Endothelial cell (in vitro differentiated cells): ENCODE measurements at regions not wholly inside any gene's neighbourhood (a gene's known extent, or its start where the extent isn't known, plus 50 kb on each side); places are given as distances from the start of the nearest gene placed in this dataset.
A peak's percentile ranks its signal among the peaks of the same experiment; 100 is the strongest.

ENCODE experiments used
- DNase-seq: peaks from one replicate; pipeline ENCODE4 v3.0.0; 2021; ENCODE audit warnings: low spot score
- H3K27ac Mint-ChIP-seq: one replicate; pipeline ENCODE4 v1.8.0; 2021; ENCODE audit warnings: mixed read lengths, inconsistent platforms; ENCODE audit not compliant: unreplicated experiment
- H3K27me3 Mint-ChIP-seq: one replicate; pipeline ENCODE4 v1.8.0; 2021; ENCODE audit warnings: mild to moderate bottlenecking, moderate library complexity, mixed read lengths, inconsistent platforms; ENCODE audit not compliant: unreplicated experiment
- H3K36me3 Mint-ChIP-seq: one replicate; pipeline ENCODE4 v1.8.0; 2021; ENCODE audit warnings: mild to moderate bottlenecking, low read depth, mixed read lengths, inconsistent platforms; ENCODE audit not compliant: unreplicated experiment
- H3K4me1 Mint-ChIP-seq: one replicate; pipeline ENCODE4 v1.8.0; 2021; ENCODE audit warnings: mild to moderate bottlenecking, mixed read lengths, inconsistent platforms; ENCODE audit not compliant: unreplicated experiment
- H3K4me3 Mint-ChIP-seq: one replicate; pipeline ENCODE4 v1.8.0; 2021; ENCODE audit warnings: mild to moderate bottlenecking, mixed read lengths, inconsistent platforms; ENCODE audit not compliant: unreplicated experiment
- H3K9me3 Mint-ChIP-seq: one replicate; pipeline ENCODE4 v1.8.0; 2021; ENCODE audit warnings: mixed read lengths, inconsistent platforms; ENCODE audit not compliant: unreplicated experiment
- TF ChIP-seq, protein P1 (sequence below): fragments of 200-600 bp; sonication (generic); IDR thresholded peaks from one replicate; pipeline ENCODE4 v1.5.0; 2021; ENCODE audit warnings: antibody characterized with exemption; ENCODE audit not compliant: unreplicated experiment

DNA sequence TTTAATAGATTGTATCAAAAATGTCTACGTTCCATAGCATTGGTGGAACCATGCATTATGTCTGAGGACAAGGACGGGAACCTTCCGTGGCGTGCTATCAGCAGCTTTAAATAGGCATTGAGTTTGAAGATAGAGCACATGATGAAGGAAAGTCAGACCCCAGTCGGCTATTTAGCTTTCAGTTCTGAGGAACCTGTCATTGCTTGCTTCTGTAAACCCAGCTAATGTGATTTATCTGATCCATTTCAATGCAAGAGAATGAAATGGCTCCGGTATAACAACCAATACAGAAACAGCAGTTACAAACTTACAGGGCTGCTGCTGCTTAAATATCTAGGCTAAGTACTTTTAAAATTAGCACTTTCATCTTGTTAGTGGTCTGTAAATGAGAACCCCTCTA lies 503.3 kb downstream of the RNF144A start:
- TF ChIP-seq, protein P1, sequence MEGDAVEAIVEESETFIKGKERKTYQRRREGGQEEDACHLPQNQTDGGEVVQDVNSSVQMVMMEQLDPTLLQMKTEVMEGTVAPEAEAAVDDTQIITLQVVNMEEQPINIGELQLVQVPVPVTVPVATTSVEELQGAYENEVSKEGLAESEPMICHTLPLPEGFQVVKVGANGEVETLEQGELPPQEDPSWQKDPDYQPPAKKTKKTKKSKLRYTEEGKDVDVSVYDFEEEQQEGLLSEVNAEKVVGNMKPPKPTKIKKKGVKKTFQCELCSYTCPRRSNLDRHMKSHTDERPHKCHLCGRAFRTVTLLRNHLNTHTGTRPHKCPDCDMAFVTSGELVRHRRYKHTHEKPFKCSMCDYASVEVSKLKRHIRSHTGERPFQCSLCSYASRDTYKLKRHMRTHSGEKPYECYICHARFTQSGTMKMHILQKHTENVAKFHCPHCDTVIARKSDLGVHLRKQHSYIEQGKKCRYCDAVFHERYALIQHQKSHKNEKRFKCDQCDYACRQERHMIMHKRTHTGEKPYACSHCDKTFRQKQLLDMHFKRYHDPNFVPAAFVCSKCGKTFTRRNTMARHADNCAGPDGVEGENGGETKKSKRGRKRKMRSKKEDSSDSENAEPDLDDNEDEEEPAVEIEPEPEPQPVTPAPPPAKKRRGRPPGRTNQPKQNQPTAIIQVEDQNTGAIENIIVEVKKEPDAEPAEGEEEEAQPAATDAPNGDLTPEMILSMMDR = no peak
- DNase-seq = no peak
- no peak overlapping the region for H3K4me3 Mint-ChIP-seq
- no peaks in the 10 kb centered on the region for H3K4me1 Mint-ChIP-seq
- H3K9me3 Mint-ChIP-seq = no peaks in the 10 kb centered on the region
- no peaks in the 10 kb centered on the region for H3K27me3 Mint-ChIP-seq
- H3K36me3 Mint-ChIP-seq = no peaks in the 10 kb centered on the region
- H3K27ac Mint-ChIP-seq = no peak overlapping the region

DNA sequence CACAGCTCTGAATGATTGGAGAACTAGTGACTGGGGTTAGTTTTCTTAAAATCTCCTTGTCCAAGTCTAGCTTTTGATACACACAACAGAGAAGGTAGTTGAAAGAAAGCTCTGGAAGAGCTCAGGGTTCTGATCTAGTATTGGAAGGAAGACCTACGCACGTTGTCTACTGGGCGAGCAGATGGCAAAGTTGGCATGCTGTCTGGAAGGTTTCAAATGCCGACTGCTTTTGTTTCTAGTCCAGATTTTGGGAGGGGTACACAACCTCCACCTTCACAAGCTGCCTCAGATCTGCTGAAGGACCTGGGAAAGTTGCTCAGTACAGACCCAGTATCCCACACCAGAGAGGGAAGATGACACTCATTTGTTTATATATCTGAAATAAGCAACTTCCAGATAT lies 507.3 kb downstream of the RNF144A start:
- Mint-ChIP-seq H3K4me3 (no peak overlapping the region), H3K27ac (no peak overlapping the region), H3K27me3 (no peaks in the 10 kb centered on the region), H3K9me3 (no peaks in the 10 kb centered on the region), H3K4me1 (peaks cover 3% of the 10 kb centered on the region), H3K36me3 (no peaks in the 10 kb centered on the region)
- no peak for DNase-seq
- TF ChIP-seq, protein P1 = no peak

DNA sequence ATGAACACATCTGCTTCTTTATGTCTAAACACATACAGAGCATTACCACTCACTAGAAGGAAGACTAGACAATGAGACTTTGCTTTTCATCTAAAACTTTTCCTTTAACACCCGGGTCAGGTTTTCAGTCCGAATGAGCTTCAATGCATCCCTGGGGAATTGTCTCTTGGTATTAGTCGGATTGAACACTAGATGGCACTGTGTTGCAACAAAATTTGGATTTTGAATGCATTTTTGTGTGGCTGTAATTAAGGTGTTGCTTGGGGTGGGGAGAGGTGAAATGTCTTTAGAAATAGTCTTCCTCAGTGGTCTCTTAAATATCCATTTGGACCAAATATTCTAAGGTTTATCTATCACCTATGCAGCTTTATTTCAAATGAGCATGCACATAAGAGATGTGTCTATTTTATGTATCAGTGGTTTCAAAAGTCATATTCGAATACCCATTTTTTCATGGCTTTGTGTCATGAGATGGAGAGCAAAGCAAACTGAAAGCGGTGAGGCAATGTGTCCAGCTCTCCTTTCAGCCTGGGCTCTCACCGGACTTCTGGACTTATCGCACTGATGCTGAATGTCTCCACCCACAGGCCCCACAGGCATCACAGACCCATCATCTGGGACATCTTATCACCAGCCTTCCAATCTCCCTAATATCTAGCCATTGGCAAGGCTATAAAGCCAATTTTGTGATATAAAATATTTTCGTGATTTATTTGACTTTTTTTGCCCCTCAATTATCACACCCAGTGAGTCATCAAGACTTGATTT lies 510.3 kb downstream of the RNF144A start:
- Mint-ChIP-seq H3K27me3 (no peaks in the 10 kb centered on the region), H3K4me1 (peaks cover 6% of the 10 kb centered on the region), H3K36me3 (peaks cover under 1% of the 10 kb centered on the region), H3K27ac (no peak overlapping the region), H3K9me3 (no peaks in the 10 kb centered on the region), H3K4me3 (no peak overlapping the region)
- DNase-seq = peak; percentile 21
- TF ChIP-seq, protein P1 = peak; percentile 83

DNA sequence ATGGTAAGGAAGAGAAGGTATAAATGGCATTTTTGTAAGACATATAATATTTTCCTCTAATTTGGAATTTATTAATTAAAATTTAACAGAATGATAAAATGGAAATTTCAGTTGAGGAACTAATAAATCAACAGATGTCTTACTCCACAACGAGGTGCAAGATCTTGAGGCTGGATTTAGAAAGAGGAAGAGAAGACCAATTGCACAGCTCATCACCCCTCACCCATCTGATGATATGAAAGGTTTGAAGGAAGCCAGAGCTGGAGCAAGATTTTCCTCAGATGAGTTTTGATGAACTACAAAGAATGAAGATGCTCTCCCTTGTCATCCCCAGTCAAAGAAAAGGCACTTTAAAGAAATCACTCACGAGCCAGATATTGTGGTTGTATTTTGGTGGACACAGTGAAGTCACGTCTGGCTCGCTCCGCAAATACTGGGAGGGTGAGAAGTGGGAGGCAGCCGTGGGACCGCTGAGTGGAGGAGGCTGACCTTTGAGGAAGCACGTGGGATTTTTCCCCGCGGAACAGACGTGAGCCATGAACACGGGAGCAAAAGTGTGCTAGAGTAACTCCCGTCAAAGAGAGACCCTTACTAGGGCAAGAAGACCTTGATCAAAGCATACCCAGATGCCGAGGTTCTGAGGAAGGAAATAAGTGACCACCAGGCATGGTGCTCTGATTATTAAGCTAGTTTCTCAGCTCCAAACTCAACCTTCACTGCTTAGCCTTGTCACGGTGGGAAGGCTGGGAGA lies 511.4 kb downstream of the RNF144A start:
- no peak for DNase-seq
- Mint-ChIP-seq H3K36me3 (peaks cover 3% of the 10 kb centered on the region), H3K27me3 (peaks cover under 1% of the 10 kb centered on the region), H3K4me3 (no peak overlapping the region), H3K9me3 (no peaks in the 10 kb centered on the region), H3K4me1 (peaks cover 6% of the 10 kb centered on the region), H3K27ac (no peak overlapping the region)
- TF ChIP-seq, protein P1 = no peak

DNA sequence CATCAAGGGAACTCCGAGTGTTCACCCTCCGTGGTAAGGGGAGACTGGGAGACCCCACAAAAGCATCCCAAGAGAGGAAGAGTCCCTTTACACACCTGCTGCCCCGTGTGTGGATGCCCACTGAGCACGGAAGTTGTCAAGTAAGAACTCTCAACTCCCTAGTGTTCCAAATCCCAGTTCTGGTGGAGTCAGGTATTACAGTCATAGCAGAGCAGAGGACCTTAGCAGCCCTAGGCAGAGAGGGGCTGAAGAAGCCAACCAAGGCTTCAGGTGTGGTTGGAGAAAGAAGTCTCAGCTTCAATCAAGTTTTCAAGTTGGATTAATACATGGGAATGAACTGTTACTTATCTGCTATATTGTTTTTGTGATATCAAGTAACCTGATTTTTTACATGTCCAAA lies 512.5 kb downstream of the RNF144A start:
- peaks cover 6% of the 10 kb centered on the region for H3K4me1 Mint-ChIP-seq
- TF ChIP-seq, protein P1 = no peak
- peaks cover 4% of the 10 kb centered on the region for H3K9me3 Mint-ChIP-seq
- peaks cover 3% of the 10 kb centered on the region for H3K36me3 Mint-ChIP-seq
- peaks cover 1% of the 10 kb centered on the region for H3K27me3 Mint-ChIP-seq
- H3K27ac Mint-ChIP-seq = no peak overlapping the region
- H3K4me3 Mint-ChIP-seq = no peak overlapping the region
- no peak for DNase-seq
